ENCODE measurements at regions not wholly inside any gene's neighbourhood (a gene's known extent, or its start where the extent isn't known, plus 50 kb on each side); places are given as distances from the start of the nearest gene placed in this dataset.
A peak's percentile ranks its signal among the peaks of the same experiment; 100 is the strongest.

- Histone ChIP-seq H3K27ac (ENCODE audit: low read depth, low read length) (no peak overlapping the region), H2AFZ (ENCODE audit: low read length, unreplicated experiment) (no peak overlapping the region), H3K27me3 (ENCODE audit: insufficient read depth, low read length) (peaks cover 33% of the 10 kb centered on the region), H3K79me2 (ENCODE audit: control insufficient read depth, insufficient read depth, low read length, unreplicated experiment) (no peaks in the 10 kb centered on the region), H3K4me1 (ENCODE audit: control insufficient read depth, insufficient read depth, low read length, unreplicated experiment) (no peaks in the 10 kb centered on the region), H3K36me3 (ENCODE audit: insufficient read depth, low read length) (no peaks in the 10 kb centered on the region), H3K4me3 (ENCODE audit: low read depth, low read length) (no peak overlapping the region)
Observed at GRCh38 chr3:194755671-194756459, 70.2 kb downstream of the FAM43A start.

GRCh38 chr3:194756460-194756779 lies 70.7 kb downstream of the FAM43A start:
- peaks cover 38% of the 10 kb centered on the region for H3K27me3 ChIP-seq (ENCODE audit: insufficient read depth, low read length)
- no peaks in the 10 kb centered on the region for H3K4me1 ChIP-seq (ENCODE audit: control insufficient read depth, insufficient read depth, low read length, unreplicated experiment)
- H3K4me3 ChIP-seq (ENCODE audit: low read depth, low read length): no peak overlapping the region
- H3K27ac ChIP-seq (ENCODE audit: low read depth, low read length): no peak overlapping the region
- no peak overlapping the region for H2AFZ ChIP-seq (ENCODE audit: low read length, unreplicated experiment)
- no peaks in the 10 kb centered on the region for H3K36me3 ChIP-seq (ENCODE audit: insufficient read depth, low read length)
- no peaks in the 10 kb centered on the region for H3K79me2 ChIP-seq (ENCODE audit: control insufficient read depth, insufficient read depth, low read length, unreplicated experiment)

- Histone ChIP-seq H3K4me1 (ENCODE audit: control insufficient read depth, insufficient read depth, low read length, unreplicated experiment) (no peaks in the 10 kb centered on the region), H3K27me3 (ENCODE audit: insufficient read depth, low read length) (peaks cover 43% of the 10 kb centered on the region)
Observed at GRCh38 chr3:194756791-194757325, 71.2 kb downstream of the FAM43A start.

DNA sequence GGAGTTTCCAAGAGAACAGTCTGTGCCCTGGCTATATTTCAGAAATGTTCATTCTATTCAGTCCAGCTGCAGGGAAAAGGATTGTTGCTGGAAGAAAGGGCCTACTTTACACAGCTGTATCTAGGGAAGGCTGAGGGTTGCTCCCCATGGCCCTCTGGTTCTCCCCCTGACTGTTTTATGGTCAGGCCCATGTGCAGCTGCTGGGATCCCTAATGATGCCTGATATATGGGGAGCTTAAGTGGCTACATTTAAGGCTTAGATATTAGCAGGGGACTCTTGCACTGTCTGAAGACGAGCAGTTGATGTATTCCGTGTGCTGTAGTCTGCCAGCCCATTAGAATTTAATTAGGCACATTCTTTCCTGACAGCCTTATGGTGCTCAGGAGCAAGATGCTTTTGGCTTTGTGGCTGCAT lies 72.0 kb downstream of the FAM43A start:
- no peak overlapping the region for H3K4me3 ChIP-seq (ENCODE audit: low read depth, low read length)
- H3K4me1 ChIP-seq (ENCODE audit: control insufficient read depth, insufficient read depth, low read length, unreplicated experiment): no peaks in the 10 kb centered on the region
- peaks cover 50% of the 10 kb centered on the region for H3K27me3 ChIP-seq (ENCODE audit: insufficient read depth, low read length)
- H3K36me3 ChIP-seq (ENCODE audit: insufficient read depth, low read length): no peaks in the 10 kb centered on the region
- no peaks in the 10 kb centered on the region for H3K79me2 ChIP-seq (ENCODE audit: control insufficient read depth, insufficient read depth, low read length, unreplicated experiment)
- H2AFZ ChIP-seq (ENCODE audit: low read length, unreplicated experiment): no peak overlapping the region
- H3K27ac ChIP-seq (ENCODE audit: low read depth, low read length): no peak overlapping the region

More at GRCh38 chr3:194756791-194757325, 71.2 kb downstream of the FAM43A start:
- Histone ChIP-seq H3K79me2 (ENCODE audit: control insufficient read depth, insufficient read depth, low read length, unreplicated experiment) (no peaks in the 10 kb centered on the region), H3K4me3 (ENCODE audit: low read depth, low read length) (no peak overlapping the region), H2AFZ (ENCODE audit: low read length, unreplicated experiment) (no peak overlapping the region), H3K36me3 (ENCODE audit: insufficient read depth, low read length) (no peaks in the 10 kb centered on the region), H3K27ac (ENCODE audit: low read depth, low read length) (no peak overlapping the region)

DNA sequence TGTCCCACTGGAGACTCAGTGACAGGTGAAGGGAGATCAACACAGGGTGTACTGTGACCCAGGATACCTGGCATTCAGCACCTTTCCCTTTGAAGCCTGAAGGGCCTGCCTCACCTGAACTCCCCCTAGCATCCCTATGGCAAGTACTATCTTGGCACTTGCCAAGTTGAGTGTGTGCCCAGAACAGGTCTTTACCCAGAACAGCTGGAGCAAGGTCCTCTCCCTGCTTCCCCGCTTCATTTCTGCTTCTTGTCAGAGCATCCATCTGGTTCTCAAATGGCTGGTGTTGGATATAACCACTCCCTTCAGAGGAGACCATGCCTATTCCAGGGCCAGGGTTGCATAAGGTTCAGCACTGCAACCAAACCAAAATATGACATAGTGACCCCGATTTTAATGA lies 73.0 kb downstream of the FAM43A start:
- H2AFZ ChIP-seq (ENCODE audit: low read length, unreplicated experiment): no peak overlapping the region
- H3K27me3 ChIP-seq (ENCODE audit: insufficient read depth, low read length): peaks cover 51% of the 10 kb centered on the region
- H3K4me3 ChIP-seq (ENCODE audit: low read depth, low read length): no peak overlapping the region
- H3K27ac ChIP-seq (ENCODE audit: low read depth, low read length): no peak overlapping the region
- H3K4me1 ChIP-seq (ENCODE audit: control insufficient read depth, insufficient read depth, low read length, unreplicated experiment): no peaks in the 10 kb centered on the region
- H3K36me3 ChIP-seq (ENCODE audit: insufficient read depth, low read length): no peaks in the 10 kb centered on the region
- no peaks in the 10 kb centered on the region for H3K79me2 ChIP-seq (ENCODE audit: control insufficient read depth, insufficient read depth, low read length, unreplicated experiment)

GRCh38 chr3:194760494-194761137 lies 74.9 kb downstream of the FAM43A start:
- no peaks in the 10 kb centered on the region for H3K36me3 ChIP-seq (ENCODE audit: insufficient read depth, low read length)
- no peaks in the 10 kb centered on the region for H3K79me2 ChIP-seq (ENCODE audit: control insufficient read depth, insufficient read depth, low read length, unreplicated experiment)

DNA sequence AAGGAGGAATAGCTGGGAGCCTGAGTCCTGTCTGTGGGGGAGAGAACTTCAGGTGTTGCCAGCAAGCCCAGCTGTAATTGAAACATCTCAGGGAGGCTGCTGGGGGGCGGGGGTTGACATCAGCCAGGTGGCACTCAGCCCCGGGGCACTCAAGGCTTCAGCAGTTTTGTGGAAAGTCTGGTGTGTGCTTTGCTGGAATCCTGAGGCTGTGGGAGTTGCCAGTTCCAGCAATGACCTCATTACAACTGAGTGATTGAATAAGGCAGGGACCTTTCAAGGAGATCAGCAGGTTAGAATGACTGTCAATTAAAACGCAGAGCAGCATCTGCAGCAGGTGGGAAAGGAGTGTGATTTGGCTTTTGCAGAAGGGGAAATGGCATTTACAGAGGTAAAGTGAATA lies 75.7 kb downstream of the FAM43A start:
- Histone ChIP-seq H3K4me3 (ENCODE audit: low read depth, low read length) (no peak overlapping the region), H3K27ac (ENCODE audit: low read depth, low read length) (no peak overlapping the region), H3K36me3 (ENCODE audit: insufficient read depth, low read length) (no peaks in the 10 kb centered on the region)

More at GRCh38 chr3:194760494-194761137, 74.9 kb downstream of the FAM43A start:
- Histone ChIP-seq H3K4me3 (ENCODE audit: low read depth, low read length) (no peak overlapping the region), H3K27ac (ENCODE audit: low read depth, low read length) (no peak overlapping the region), H2AFZ (ENCODE audit: low read length, unreplicated experiment) (no peak overlapping the region), H3K27me3 (ENCODE audit: insufficient read depth, low read length) (peaks cover 51% of the 10 kb centered on the region), H3K4me1 (ENCODE audit: control insufficient read depth, insufficient read depth, low read length, unreplicated experiment) (no peaks in the 10 kb centered on the region)

DNA sequence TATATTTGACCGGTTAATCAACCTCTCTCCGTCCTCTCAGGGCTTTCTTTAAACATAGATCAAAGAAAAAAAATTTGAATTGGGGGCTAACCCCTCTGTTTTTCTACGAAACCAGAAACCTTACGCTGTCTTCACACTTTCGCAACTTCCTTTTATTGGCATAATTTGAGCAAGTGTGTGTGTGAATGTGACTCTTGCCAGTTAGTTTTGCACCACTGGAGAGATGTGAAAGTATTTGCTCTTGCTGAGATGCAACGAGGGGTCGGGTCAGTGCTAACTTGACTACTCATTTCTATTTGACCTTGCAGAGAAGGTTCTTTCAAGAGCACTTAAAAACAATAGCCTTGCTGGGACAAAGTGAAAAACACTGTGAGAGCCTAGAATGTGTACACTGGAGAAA lies 81.2 kb downstream of the FAM43A start:
- no peak overlapping the region for H3K27ac ChIP-seq (ENCODE audit: low read depth, low read length)
- no peak overlapping the region for H3K4me3 ChIP-seq (ENCODE audit: low read depth, low read length)
- no peaks in the 10 kb centered on the region for H3K36me3 ChIP-seq (ENCODE audit: insufficient read depth, low read length)
- H3K4me1 ChIP-seq (ENCODE audit: control insufficient read depth, insufficient read depth, low read length, unreplicated experiment): no peaks in the 10 kb centered on the region
- H2AFZ ChIP-seq (ENCODE audit: low read length, unreplicated experiment): no peak overlapping the region
- no peaks in the 10 kb centered on the region for H3K79me2 ChIP-seq (ENCODE audit: control insufficient read depth, insufficient read depth, low read length, unreplicated experiment)
- H3K27me3 ChIP-seq (ENCODE audit: insufficient read depth, low read length): peaks cover 9% of the 10 kb centered on the region

More for the DNA sequence above, 75.7 kb downstream of the FAM43A start:
- Histone ChIP-seq H2AFZ (ENCODE audit: low read length, unreplicated experiment) (no peak overlapping the region), H3K27me3 (ENCODE audit: insufficient read depth, low read length) (peaks cover 51% of the 10 kb centered on the region), H3K4me1 (ENCODE audit: control insufficient read depth, insufficient read depth, low read length, unreplicated experiment) (no peaks in the 10 kb centered on the region), H3K79me2 (ENCODE audit: control insufficient read depth, insufficient read depth, low read length, unreplicated experiment) (no peaks in the 10 kb centered on the region)

- H3K79me2 ChIP-seq (ENCODE audit: control insufficient read depth, insufficient read depth, low read length, unreplicated experiment): no peaks in the 10 kb centered on the region
- peaks cover 2% of the 10 kb centered on the region for H3K4me1 ChIP-seq (ENCODE audit: control insufficient read depth, insufficient read depth, low read length, unreplicated experiment)
- H3K27me3 ChIP-seq (ENCODE audit: insufficient read depth, low read length): peaks cover under 1% of the 10 kb centered on the region; the same call in 1 of the 2 replicates
- H3K36me3 ChIP-seq (ENCODE audit: insufficient read depth, low read length): no peaks in the 10 kb centered on the region
- H2AFZ ChIP-seq (ENCODE audit: low read length, unreplicated experiment): no peak overlapping the region
- no peak overlapping the region for H3K4me3 ChIP-seq (ENCODE audit: low read depth, low read length)
- no peak overlapping the region for H3K27ac ChIP-seq (ENCODE audit: low read depth, low read length)
Observed at GRCh38 chr3:194767446-194768207, 81.9 kb downstream of the FAM43A start.

DNA sequence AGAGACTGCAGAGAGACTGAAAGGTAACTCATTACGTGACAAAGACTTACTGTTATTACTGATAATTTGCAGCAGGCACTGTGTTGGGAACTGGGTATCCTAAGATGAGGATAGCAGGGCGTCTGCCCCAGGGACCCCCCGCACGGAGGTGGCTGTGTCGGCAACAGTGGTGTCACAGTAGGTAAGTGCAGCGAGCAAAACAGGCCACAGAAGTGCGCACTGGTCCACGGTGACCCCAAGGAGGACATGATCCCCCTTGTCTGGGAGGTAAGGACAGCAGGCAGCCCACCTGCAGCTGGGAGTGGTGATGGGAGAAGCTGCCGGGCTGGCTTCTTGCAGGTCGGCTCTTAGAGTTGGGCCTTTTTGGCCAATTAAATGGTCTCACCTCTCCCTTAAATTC lies 82.9 kb downstream of the FAM43A start:
- Histone ChIP-seq H2AFZ (ENCODE audit: low read length, unreplicated experiment) (no peak overlapping the region), H3K4me3 (ENCODE audit: low read depth, low read length) (0 out of 2 replicates have a peak overlapping the region, but pooled peaks have one; percentile 21), H3K27me3 (ENCODE audit: insufficient read depth, low read length) (no peaks in the 10 kb centered on the region; the same call in 1 of the 2 replicates), H3K36me3 (ENCODE audit: insufficient read depth, low read length) (no peaks in the 10 kb centered on the region), H3K4me1 (ENCODE audit: control insufficient read depth, insufficient read depth, low read length, unreplicated experiment) (peaks cover 12% of the 10 kb centered on the region), H3K79me2 (ENCODE audit: control insufficient read depth, insufficient read depth, low read length, unreplicated experiment) (no peaks in the 10 kb centered on the region), H3K27ac (ENCODE audit: low read depth, low read length) (no peak overlapping the region)
